Suprapubic skin (tissue), 4 donors: ENCODE measurements at regions not wholly inside any gene's neighbourhood (a gene's known extent, or its start where the extent isn't known, plus 50 kb on each side); places are given as distances from the start of the nearest gene placed in this dataset.

ENCODE experiments used
- CTCF ChIP-seq, 2 donors: fragments of 200-600 bp in 1 of 2; fragments of 450-650 bp in 1 of 2; sonication (generic) in 1 of 2; IDR thresholded peaks; one replicate each; pipeline ENCODE4 v1.5.1; 2016 to 2019; ENCODE audit warnings: antibody characterized with exemption in 2 of 2, mild to moderate bottlenecking in 1 of 2, moderate library complexity in 1 of 2
- POLR2A ChIP-seq, 2 donors: fragments of 450-650 bp; IDR thresholded peaks; one replicate each; pipeline ENCODE4 v1.6.1; 2017; ENCODE audit warnings: antibody characterized with exemption in 2 of 2, mild to moderate bottlenecking in 2 of 2, moderate library complexity in 2 of 2
- POLR2AphosphoS5 ChIP-seq, 3 donors: sonication (generic); formaldehyde crosslinking; IDR thresholded peaks; one replicate each; pipeline ENCODE4 v1.6.1; 2017; ENCODE audit warnings: antibody characterized with exemption in 3 of 3

GRCh38 chr21:31482460-31482859 lies 138.4 kb upstream of the TIAM1 start:
- no peak for TF ChIP-seq CTCF (IDR thresholded peaks at IDR 0.05)
- TF ChIP-seq POLR2A (IDR thresholded peaks at IDR 0.05), result no peak
- TF ChIP-seq POLR2AphosphoS5 (IDR thresholded peaks at IDR 0.05), result no peak
